Heart right ventricle (tissue), 16 donors: ENCODE measurements at regions not wholly inside any gene's neighbourhood (a gene's known extent, or its start where the extent isn't known, plus 50 kb on each side); places are given as distances from the start of the nearest gene placed in this dataset.

Experiments
- ATAC-seq, 8 donors: fragments of 200-7000 bp; cut with Tn5 transposase; one replicate each; pipeline ENCODE4 v1.9.1; 2020; ENCODE audit warnings: mild to moderate bottlenecking in 8 of 8, moderate library complexity in 8 of 8, moderate number of reproducible peaks in 1 of 8
- DNase-seq, 2 donors: peaks; one replicate each; pipeline ENCODE4 v3.0.0-alpha.2; 2020
- H3K27ac ChIP-seq, 10 donors: fragments of 200-600 bp; sonication (generic) in 2 of 10; one replicate each; pipeline versions ENCODE4 v1.5.0 to v1.8.0; 2020 to 2022; ENCODE audit warnings: mild to moderate bottlenecking in 3 of 10
- H3K27me3 ChIP-seq, 7 donors: fragments of 200-600 bp; one replicate each; pipeline ENCODE4 v1.8.0; 2021 to 2022; ENCODE audit warnings: mild to moderate bottlenecking in 2 of 7
- H3K36me3 ChIP-seq, 9 donors: fragments of 200-600 bp; sonication (generic) in 1 of 9; one replicate each; pipeline versions ENCODE4 v1.5.0 to v1.8.0; 2020 to 2022; ENCODE audit warnings: mild to moderate bottlenecking in 2 of 9
- H3K4me1 ChIP-seq, 9 donors: fragments of 200-600 bp; sonication (generic) in 1 of 9; one replicate each; pipeline versions ENCODE4 v1.5.0 to v1.8.0; 2020 to 2022; ENCODE audit warnings: mild to moderate bottlenecking in 4 of 9
- H3K4me3 ChIP-seq, 10 donors: fragments of 200-600 bp; sonication (generic) in 2 of 10; one replicate each; pipeline versions ENCODE4 v1.5.0 to v1.8.0; 2020 to 2022; ENCODE audit warnings: mild to moderate bottlenecking in 7 of 10, moderate library complexity in 2 of 10
- H3K9me3 ChIP-seq, 11 donors: fragments of 200-600 bp in 10 of 11; sonication (generic) in 2 of 11; one replicate each; pipeline versions ENCODE4 v1.5.0 to v1.8.0; 2013 to 2022; ENCODE audit warnings: mild to moderate bottlenecking in 2 of 11, control low read depth in 1 of 11, moderate library complexity in 1 of 11
- WGBS, 2 donors: extraction: QIAGEN DNeasy Blood & Tissue Kit; methylation state at CpG; one replicate each; pipeline ENCODE4 v1.1.7; 2013; ENCODE audit warnings: inconsistent platforms in 1 of 2; 5-methylcytosine and 5-hydroxymethylcytosine counted together
- intact Hi-C, 10 donors: fragments of 100-400 bp; cut with DNase I; formaldehyde crosslinking; loops; one replicate each; pipeline versions ENCODE4 v1.11.1 to v1.14.2; 2022
- TF ChIP-seq, protein P1 (sequence below), 9 donors: fragments of 200-600 bp; sonication (generic) in 2 of 9; IDR thresholded peaks; one replicate each; pipeline versions ENCODE4 v1.5.0 to v1.8.0; 2021 to 2022; ENCODE audit warnings: antibody characterized with exemption in 9 of 9, mild to moderate bottlenecking in 5 of 9, moderate library complexity in 1 of 9
- donor health status: Arrhythmogenic right ventricular cardiomyopathy.
- donor health status: ischemic (EF 13 %, LVEDD 7.1; RV severe dilation, severe dysfunction).
- donor health status: healthy with polysubstance abuse.
- donor health status: DM: no; HTN: yes; CAD: no.
- donor health status: DM: no; HTN: no; CAD: no.
- donor health status: ischemic (EF 25% LVEDD 6.9; RV normal size, moderate dysfunction).
- donor health status: ischemic (EF 25% LVEDD 5.7; RV mildly dilated, moderate dysfunction).
- donor health status: healthy.
- donor health status: DM: yes; HTN: yes; CAD: no.
- donor health status: Ischemic cardiomyopathy.
- donor health status: ischemic (EF 35%, LVEDD 5.7; RV mildly dilated, moderate dysfunction).
- donor health status: nonischemic (EF 11% LVEDD 7.7; RV severe dilation, severe dysfunction).
- donor health status: DM: yes; HTN: yes; CAD: no.
- donor health status: PGD.
- donor health status: ischemic (EF 29% LVEDD 5.4; RV normal size, mild dysfunction).
- donor health status: nonischemic (EF 23%, LVEDD 6.1; RV moderate dilation, normal function).

DNA sequence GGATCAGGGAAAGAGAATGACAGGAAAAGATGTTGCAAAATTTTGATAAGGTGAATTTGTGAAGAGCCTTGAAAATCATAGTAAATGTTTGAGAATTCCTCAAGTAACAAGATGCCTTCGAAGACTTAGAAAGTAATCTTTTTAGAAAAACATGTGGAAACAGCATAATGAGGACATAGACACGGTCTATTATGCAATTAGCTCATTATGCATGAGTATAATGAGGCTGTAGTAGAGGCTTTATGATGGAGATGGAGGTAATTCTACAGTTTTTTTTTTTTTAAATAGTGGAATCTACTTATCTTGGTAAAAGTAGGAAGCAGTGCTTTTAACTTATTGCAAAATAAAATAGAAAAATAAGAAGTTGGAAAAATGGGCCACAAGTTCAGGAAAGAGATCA, 1329.1 kb upstream of the SPRY2 start:
- TF ChIP-seq, protein P1, sequence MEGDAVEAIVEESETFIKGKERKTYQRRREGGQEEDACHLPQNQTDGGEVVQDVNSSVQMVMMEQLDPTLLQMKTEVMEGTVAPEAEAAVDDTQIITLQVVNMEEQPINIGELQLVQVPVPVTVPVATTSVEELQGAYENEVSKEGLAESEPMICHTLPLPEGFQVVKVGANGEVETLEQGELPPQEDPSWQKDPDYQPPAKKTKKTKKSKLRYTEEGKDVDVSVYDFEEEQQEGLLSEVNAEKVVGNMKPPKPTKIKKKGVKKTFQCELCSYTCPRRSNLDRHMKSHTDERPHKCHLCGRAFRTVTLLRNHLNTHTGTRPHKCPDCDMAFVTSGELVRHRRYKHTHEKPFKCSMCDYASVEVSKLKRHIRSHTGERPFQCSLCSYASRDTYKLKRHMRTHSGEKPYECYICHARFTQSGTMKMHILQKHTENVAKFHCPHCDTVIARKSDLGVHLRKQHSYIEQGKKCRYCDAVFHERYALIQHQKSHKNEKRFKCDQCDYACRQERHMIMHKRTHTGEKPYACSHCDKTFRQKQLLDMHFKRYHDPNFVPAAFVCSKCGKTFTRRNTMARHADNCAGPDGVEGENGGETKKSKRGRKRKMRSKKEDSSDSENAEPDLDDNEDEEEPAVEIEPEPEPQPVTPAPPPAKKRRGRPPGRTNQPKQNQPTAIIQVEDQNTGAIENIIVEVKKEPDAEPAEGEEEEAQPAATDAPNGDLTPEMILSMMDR (IDR thresholded peaks at IDR 0.05): no peak

GRCh38 chr13:81664872-81665271, 1323.9 kb upstream of the SPRY2 start:
- no peaks in the 10 kb centered on the region for H3K9me3 ChIP-seq
- H3K27me3 ChIP-seq: no peaks in the 10 kb centered on the region
- WGBS, 2 donors: 86% methylated on average over 2 of the region's 2 CpGs
- H3K36me3 ChIP-seq: no peaks in the 10 kb centered on the region
- TF ChIP-seq, protein P1 (IDR thresholded peaks at IDR 0.05): no peak
- H3K27ac ChIP-seq: no peak overlapping the region
- DNase-seq: no peak
- no peaks in the 10 kb centered on the region for H3K4me1 ChIP-seq
- H3K4me3 ChIP-seq: no peak overlapping the region
- no peak for ATAC-seq
- intact Hi-C loops: no loop called here

More for the DNA sequence above, 1329.1 kb upstream of the SPRY2 start:
- Histone ChIP-seq H3K4me3 (no peak overlapping the region), H3K36me3 (no peaks in the 10 kb centered on the region), H3K27me3 (no peaks in the 10 kb centered on the region), H3K9me3 (no peaks in the 10 kb centered on the region), H3K4me1 (no peaks in the 10 kb centered on the region), H3K27ac (no peak overlapping the region)
- WGBS, 2 donors: 56 to 65% methylated on average over 2 of the region's 2 CpGs
- DNase-seq (no peak), ATAC-seq (no peak)
- intact Hi-C loops: no loop called here

- WGBS, 2 donors: 96 to 98% methylated on average over 1 of the region's 1 CpG
- no peaks in the 10 kb centered on the region for H3K27me3 ChIP-seq
- no peak for DNase-seq
- H3K4me1 ChIP-seq: no peaks in the 10 kb centered on the region
- H3K36me3 ChIP-seq: no peaks in the 10 kb centered on the region
- no peak for ATAC-seq
- peaks cover 0 to 33% (median 0%) of the 10 kb centered on the region in 11 donors for H3K9me3 ChIP-seq
- TF ChIP-seq, protein P1 (IDR thresholded peaks at IDR 0.05): no peak
- no peak overlapping the region for H3K4me3 ChIP-seq
- intact Hi-C loops: no loop called here
- no peak overlapping the region for H3K27ac ChIP-seq
Measured at GRCh38 chr13:81659984-81660383, 1319.1 kb upstream of the SPRY2 start.

DNA sequence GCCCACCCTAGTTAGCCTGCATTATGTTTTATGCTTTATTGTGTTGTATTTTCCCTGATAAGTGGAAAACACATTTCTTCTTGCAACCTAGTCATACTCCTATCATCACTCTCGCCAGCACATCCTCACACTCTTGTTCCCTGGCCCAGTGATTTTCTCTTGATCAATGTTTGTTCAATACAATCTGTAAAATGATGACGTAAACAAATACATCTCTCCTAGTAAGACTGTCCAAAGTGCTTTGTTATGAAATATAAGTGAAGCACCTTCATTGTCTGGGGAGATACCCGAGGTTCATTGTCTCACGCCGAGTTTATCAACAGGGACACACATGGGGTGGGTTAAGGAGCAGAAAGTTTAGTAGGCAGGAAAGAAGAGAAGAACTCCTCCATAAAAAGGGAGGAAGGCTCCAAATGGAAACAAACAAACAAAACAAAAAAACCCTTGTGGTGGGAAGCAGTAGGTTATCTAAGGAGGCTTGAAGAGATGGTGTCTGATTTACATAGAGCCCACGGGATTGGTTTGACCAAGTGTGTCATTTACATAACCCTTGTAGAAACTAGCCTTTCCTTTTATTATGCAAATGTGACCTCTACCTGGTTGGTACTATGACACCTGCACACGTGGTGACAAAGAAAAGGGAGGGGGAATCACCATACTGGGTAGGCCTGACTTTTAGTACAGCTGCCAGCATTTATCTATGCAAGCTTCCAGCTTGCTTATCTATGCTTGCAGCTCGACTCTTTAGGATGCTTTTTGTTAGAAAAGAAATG, 1317.9 kb upstream of the SPRY2 start:
- Histone ChIP-seq H3K27me3 (no peaks in the 10 kb centered on the region), H3K27ac (no peak overlapping the region), H3K9me3 (peaks cover 0 to 41% (median 0%) of the 10 kb centered on the region in 11 donors), H3K4me1 (no peaks in the 10 kb centered on the region), H3K36me3 (no peaks in the 10 kb centered on the region), H3K4me3 (no peak overlapping the region)
- 69 to 70% methylated on average over 8 of the region's 8 CpGs for WGBS, 2 donors
- TF ChIP-seq, protein P1 (IDR thresholded peaks at IDR 0.05): no peak
- intact Hi-C loops: no loop called here
- DNase-seq (no peak), ATAC-seq (no peak)
